SU-DHL-6 (cell line): ENCODE measurements at regions not wholly inside any gene's neighbourhood (a gene's known extent, or its start where the extent isn't known, plus 50 kb on each side); places are given as distances from the start of the nearest gene placed in this dataset.

Experiments used
- H2AFZ ChIP-seq: fragments of 200-600 bp; sonication (generic); 2 replicates; pipeline ENCODE4 v1.6.1; 2014; ENCODE audit warnings: low read depth, mild to moderate bottlenecking, moderate library complexity, mixed read lengths, antibody characterized with exemption, low read length; ENCODE audit not compliant: severe bottlenecking
- H3F3A ChIP-seq: fragments of 200-600 bp; shearing (Covaris generic); 2 replicates; pipeline ENCODE4 v1.6.0; 2016; ENCODE audit warnings: antibody characterized with exemption, mild to moderate bottlenecking; ENCODE audit not compliant: insufficient read depth
- H3K27ac ChIP-seq: fragments of 200-600 bp; sonication (generic); 2 replicates; pipeline ENCODE4 v1.5.1; 2016; ENCODE audit warnings: low read depth, mild to moderate bottlenecking, low read length, moderate library complexity, mixed read lengths
- H3K27me3 ChIP-seq: fragments of 200-600 bp; sonication (generic), shearing (Covaris generic); 2 replicates; pipeline ENCODE4 v1.6.0; 2014; ENCODE audit warnings: mild to moderate bottlenecking, low read length
- H3K36me3 ChIP-seq: fragments of 200-600 bp; sonication (generic); 2 replicates; pipeline ENCODE4 v1.6.1; 2014; ENCODE audit warnings: mild to moderate bottlenecking, low read length, mixed read lengths
- H3K4me2 ChIP-seq: fragments of 300-600, 200-600 bp; shearing (Covaris generic), sonication (generic); 2 replicates; pipeline ENCODE4 v1.6.0; 2014; ENCODE audit warnings: low read length, low read depth, mild to moderate bottlenecking; ENCODE audit not compliant: poor library complexity, severe bottlenecking
- H3K4me3 ChIP-seq: fragments of 200-600 bp; sonication (generic); 2 replicates; pipeline ENCODE4 v1.5.1; 2014; ENCODE audit warnings: antibody characterized with exemption, low read length, mild to moderate bottlenecking, mixed read lengths; ENCODE audit not compliant: insufficient read depth, poor library complexity, severe bottlenecking
- H3K79me2 ChIP-seq: fragments of 200-600 bp; sonication (generic); 2 replicates; pipeline ENCODE4 v1.6.1; 2014; ENCODE audit warnings: mild to moderate bottlenecking, low read length, moderate library complexity; ENCODE audit not compliant: insufficient read depth
- H3K9ac ChIP-seq: fragments of 200-600 bp; sonication (generic); 2 replicates; pipeline ENCODE4 v1.7.0; 2014; ENCODE audit warnings: mild to moderate bottlenecking, low read length
- H3K9me2 ChIP-seq: fragments of 200-600 bp; sonication (generic); replicated peaks from 2 replicates; pipeline ENCODE4 v1.6.1; 2014; ENCODE audit warnings: low read length; ENCODE audit not compliant: insufficient read depth
- H3K9me3 ChIP-seq: fragments of 200-600 bp; sonication (generic); 2 replicates; pipeline ENCODE4 v1.6.1; 2014; ENCODE audit warnings: low read length, mixed read lengths; ENCODE audit not compliant: insufficient read depth
- H4K20me1 ChIP-seq: fragments of 200-600 bp; sonication (generic); 2 replicates; pipeline ENCODE4 v1.6.1; 2014; ENCODE audit warnings: low read depth, mild to moderate bottlenecking, antibody characterized with exemption, low read length, moderate library complexity, mixed read lengths
- CTCF ChIP-seq: fragments of 200-600 bp; sonication (generic); IDR thresholded peaks from one replicate; pipeline ENCODE4 v1.5.1; 2017; ENCODE audit warnings: antibody characterized with exemption, mild to moderate bottlenecking, low read length, moderate library complexity; ENCODE audit not compliant: insufficient read depth, poor library complexity, severe bottlenecking
- EZH2phosphoT487 ChIP-seq: fragments of 200-600 bp; sonication (generic), shearing (Covaris generic); conservative IDR thresholded peaks from 2 replicates; pipeline ENCODE4 v1.6.1; 2018; ENCODE audit warnings: mild to moderate bottlenecking, antibody characterized with exemption, low read length, moderate library complexity, mixed read lengths

- H3K4me2 ChIP-seq: no peak overlapping the region
- no peaks in the 10 kb centered on the region for H3K9me2 ChIP-seq
- H3K79me2 ChIP-seq: no peaks in the 10 kb centered on the region
- no peaks in the 10 kb centered on the region for H4K20me1 ChIP-seq
- H3K4me3 ChIP-seq: peak overlapping the region; percentile 3
- no peak overlapping the region for H3K9ac ChIP-seq
- H2AFZ ChIP-seq: no peak overlapping the region
- H3K36me3 ChIP-seq: no peaks in the 10 kb centered on the region
- no peaks in the 10 kb centered on the region for H3K9me3 ChIP-seq
- TF ChIP-seq CTCF (no peak), EZH2phosphoT487 (no peak)
- H3K27me3 ChIP-seq: no peaks in the 10 kb centered on the region
- no peaks in the 10 kb centered on the region for H3F3A ChIP-seq
- no peak overlapping the region for H3K27ac ChIP-seq
Observed at GRCh38 chr2:189261916-189262315, 82.4 kb upstream of the COL5A2 start.

- no peak overlapping the region for H2AFZ ChIP-seq
- TF ChIP-seq EZH2phosphoT487 (no peak), CTCF (no peak)
- no peaks in the 10 kb centered on the region for H3F3A ChIP-seq
- no peaks in the 10 kb centered on the region for H3K27me3 ChIP-seq
- H3K9me3 ChIP-seq: no peaks in the 10 kb centered on the region
- no peaks in the 10 kb centered on the region for H3K36me3 ChIP-seq
- no peak overlapping the region for H3K4me3 ChIP-seq
- H3K9ac ChIP-seq: no peak overlapping the region
- H3K27ac ChIP-seq: no peak overlapping the region
- no peaks in the 10 kb centered on the region for H3K9me2 ChIP-seq
- H3K4me2 ChIP-seq: no peak overlapping the region
- H4K20me1 ChIP-seq: no peaks in the 10 kb centered on the region
- no peaks in the 10 kb centered on the region for H3K79me2 ChIP-seq
Observed at GRCh38 chr2:189265696-189266320, 86.2 kb upstream of the COL5A2 start.

GRCh38 chr2:189267491-189267890 lies 87.9 kb upstream of the COL5A2 start:
- Histone ChIP-seq H3K27me3 (no peaks in the 10 kb centered on the region), H3K9ac (no peak overlapping the region), H2AFZ (no peak overlapping the region), H3K4me2 (no peak overlapping the region), H3F3A (no peaks in the 10 kb centered on the region), H4K20me1 (no peaks in the 10 kb centered on the region), H3K9me3 (no peaks in the 10 kb centered on the region), H3K4me3 (no peak overlapping the region), H3K9me2 (no peaks in the 10 kb centered on the region), H3K79me2 (no peaks in the 10 kb centered on the region), H3K27ac (no peak overlapping the region), H3K36me3 (no peaks in the 10 kb centered on the region)
- TF ChIP-seq EZH2phosphoT487 (no peak), CTCF (no peak)
